Adrenal gland (tissue), 9 donors: ENCODE measurements at regions not wholly inside any gene's neighbourhood (a gene's known extent, or its start where the extent isn't known, plus 50 kb on each side); places are given as distances from the start of the nearest gene placed in this dataset.

Experiments used
- DNase-seq, 7 donors: peaks; one replicate each; pipeline ENCODE4 v3.0.0-alpha.2; 2019 to 2020
- H3K27ac ChIP-seq, 5 donors: fragments of 200-600 bp; sonication (generic) in 4 of 5; 1 replicate in 3 of 5; 2 replicates in 2 of 5; pipeline versions ENCODE4 v1.5.1 to v1.8.0; 2016 to 2020; ENCODE audit warnings: mild to moderate bottlenecking in 1 of 5
- H3K27me3 ChIP-seq: fragments of 200-600 bp; 2 replicates; pipeline ENCODE4 v1.8.0; 2021
- H3K36me3 ChIP-seq, 2 donors: fragments of 200-600 bp; replicated peaks in 1 of 2; 1 replicate in 1 of 2; 2 replicates in 1 of 2; pipeline versions ENCODE4 v1.5.1 to v1.8.0; 2018 to 2022
- H3K4me1 ChIP-seq, 2 donors: fragments of 200-600 bp; replicated peaks in 1 of 2; 1 replicate in 1 of 2; 2 replicates in 1 of 2; pipeline versions ENCODE4 v1.5.1 to v1.8.0; 2018 to 2021
- H3K4me3 ChIP-seq, 4 donors: fragments of 200-600 bp; sonication (generic) in 3 of 4; one replicate each; pipeline ENCODE4 v1.5.1; 2016 to 2018
- H3K9me3 ChIP-seq, 3 donors: fragments of 200-600 bp; sonication (generic) in 1 of 3; replicated peaks in 1 of 3; 1 replicate in 2 of 3; 2 replicates in 1 of 3; pipeline versions ENCODE4 v1.5.1 to v1.8.0; 2016 to 2021
- CTCF ChIP-seq, 6 experiments: fragments of 450-650 bp in 4 of 6; fragments of 200-600 bp in 2 of 6; sonication (generic) in 1 of 6; IDR thresholded peaks; 1 replicate in 5 of 6; 2 replicates in 1 of 6; pipeline versions ENCODE4 v1.5.1 to v1.8.0; 2016 to 2021; ENCODE audit warnings: antibody characterized with exemption in 6 of 6, mild to moderate bottlenecking in 2 of 6, moderate library complexity in 1 of 6
- POLR2A ChIP-seq, 2 donors: fragments of 450-650 bp; IDR thresholded peaks; one replicate each; pipeline ENCODE4 v1.6.1; 2017; ENCODE audit warnings: antibody characterized with exemption in 2 of 2, mild to moderate bottlenecking in 2 of 2, moderate library complexity in 1 of 2
- WGBS, 4 donors: extraction: QIAGEN DNeasy Blood & Tissue Kit in 2 of 4; methylation state at CpG; one replicate each; pipeline versions ENCODE4 v1.1.5 to v1.1.7; 2013 to 2017; 5-methylcytosine and 5-hydroxymethylcytosine counted together
- intact Hi-C, 2 donors: fragments of 100-400 bp; cut with DNase I; formaldehyde crosslinking; loops; one replicate each; pipeline versions ENCODE4 v1.14.1 to v1.15.0; 2022 to 2023
- donor health status: healthy with polysubstance abuse.
- donor health status: Bipolar disorder and iron deficiency.
- donor health status: DM: yes; HTN: yes; CAD: no.
- donor health status: DM: no; HTN: no; CAD: no.
- donor health status: DM: no; HTN: no; CAD: no.

DNA sequence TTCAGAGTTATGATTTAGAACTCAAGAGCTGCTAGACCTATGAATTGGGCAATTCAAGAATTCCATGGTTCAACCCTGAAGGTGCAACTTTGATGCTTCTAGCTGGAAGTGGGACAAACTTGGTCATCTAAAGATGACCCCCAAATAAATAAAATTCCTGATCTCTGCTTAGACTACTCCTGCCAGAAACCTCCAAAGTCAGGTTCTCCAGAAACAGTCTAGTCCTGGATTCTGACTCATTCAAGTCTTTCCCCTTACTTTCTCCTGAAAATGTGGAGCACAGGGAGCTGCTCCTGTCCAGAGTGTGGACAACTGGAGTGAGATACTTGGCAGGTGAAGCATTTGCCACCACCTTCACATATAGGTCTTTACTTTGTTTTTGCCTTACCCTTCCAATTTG, 557.7 kb upstream of the TNP1 start:
- Histone ChIP-seq H3K27me3 (no peaks in the 10 kb centered on the region), H3K4me1 (peaks cover 0 to 6% of the 10 kb centered on the region in 2 donors), H3K36me3 (no peaks in the 10 kb centered on the region), H3K4me3 (no peak overlapping the region), H3K9me3 (no peaks in the 10 kb centered on the region), H3K27ac (no peak overlapping the region)
- no peak for DNase-seq
- intact Hi-C loops = no loop called here
- no peak for TF ChIP-seq CTCF (IDR thresholded peaks at IDR 0.05)
- TF ChIP-seq POLR2A (IDR thresholded peaks at IDR 0.05) = no peak

GRCh38 chr2:217415316-217415715, 555.5 kb upstream of the TNP1 start:
- intact Hi-C loops = no loop called here
- H3K4me3 ChIP-seq = no peak overlapping the region
- H3K27ac ChIP-seq = no peak overlapping the region
- H3K27me3 ChIP-seq = no peaks in the 10 kb centered on the region
- TF ChIP-seq CTCF (IDR thresholded peaks at IDR 0.05) = no peak
- no peak for TF ChIP-seq POLR2A (IDR thresholded peaks at IDR 0.05)
- H3K36me3 ChIP-seq = no peaks in the 10 kb centered on the region
- H3K4me1 ChIP-seq = peaks cover 2 to 6% of the 10 kb centered on the region in 2 donors
- H3K9me3 ChIP-seq = no peaks in the 10 kb centered on the region
- DNase-seq = no peak
- 75 to 90% (median 86%) methylated on average over 1 of the region's 1 CpG for WGBS, 4 donors

- intact Hi-C loops = no loop called here
- H3K4me3 ChIP-seq = no peak overlapping the region
- no peaks in the 10 kb centered on the region for H3K27me3 ChIP-seq
- H3K36me3 ChIP-seq = no peaks in the 10 kb centered on the region
- DNase-seq = no peak
- TF ChIP-seq CTCF (IDR thresholded peaks at IDR 0.05) (no peak), POLR2A (IDR thresholded peaks at IDR 0.05) (no peak)
- H3K9me3 ChIP-seq = no peaks in the 10 kb centered on the region
- WGBS, 4 donors = 79 to 90% (median 86%) methylated on average over 4 of the region's 4 CpGs
- H3K27ac ChIP-seq = no peak overlapping the region
- peaks cover 2 to 14% of the 10 kb centered on the region in 2 donors for H3K4me1 ChIP-seq
These were observed 554.6 kb upstream of the TNP1 start for GRCh38 chr2:217414429-217414828.

DNA sequence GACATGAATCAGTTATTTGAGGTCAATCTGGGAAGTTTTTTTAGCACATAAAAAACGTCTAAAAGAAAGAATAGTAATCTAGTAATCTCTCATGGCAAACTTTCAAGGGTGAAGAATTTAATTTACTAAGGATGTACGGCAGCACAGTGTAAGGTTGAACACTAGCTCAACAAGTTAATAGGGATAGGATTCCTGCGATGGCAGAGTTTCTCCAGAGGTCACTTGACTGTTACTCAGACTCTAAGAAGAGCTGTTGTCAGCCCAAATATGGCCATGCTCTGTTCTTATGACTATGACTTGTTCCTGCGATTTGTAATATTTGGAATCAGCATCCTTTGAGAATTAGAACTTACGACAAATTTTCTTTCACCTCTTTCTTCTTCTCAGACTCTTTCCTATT, 553.3 kb upstream of the TNP1 start:
- Histone ChIP-seq H3K4me1 (peaks cover 2 to 16% of the 10 kb centered on the region in 2 donors), H3K27me3 (no peaks in the 10 kb centered on the region), H3K4me3 (no peak overlapping the region), H3K9me3 (no peaks in the 10 kb centered on the region), H3K36me3 (no peaks in the 10 kb centered on the region), H3K27ac (peak overlapping the region in 1 of 5 donors; percentile 43)
- DNase-seq = no peak
- TF ChIP-seq CTCF (IDR thresholded peaks at IDR 0.05) (no peak), POLR2A (IDR thresholded peaks at IDR 0.05) (no peak)
- 63 to 69% (median 67%) methylated on average over 5 of the region's 5 CpGs for WGBS, 4 donors
- intact Hi-C loops = no loop called here
